PC-3 (cell line): ENCODE measurements at regions not wholly inside any gene's neighbourhood (a gene's known extent, or its start where the extent isn't known, plus 50 kb on each side); places are given as distances from the start of the nearest gene placed in this dataset.

Experiments
- ATAC-seq: fragments of 200-7000 bp; cut with Tn5 transposase; 2 replicates; pipeline ENCODE4 v1.9.1; 2020; ENCODE audit warnings: mild to moderate bottlenecking, moderate library complexity
- BruUV-seq: library from RNA; stranded (reverse); fragments of 400-500 nt; replicated peaks from 2 replicates; lab custom pipeline; 2021; lab: Mats Ljungman, UMichigan
- CTCF ChIA-PET: fragments of 300-600 bp; sonication (Branson Sonifier 250); formaldehyde crosslinking; loops from one replicate; lab custom pipeline; 2022; ENCODE audit warnings: antibody characterized with exemption; lab: Charles Lee
- POLR2A ChIA-PET: fragments of 300-600 bp; sonication (Branson Sonifier 250); formaldehyde crosslinking; loops from one replicate; lab custom pipeline; 2022; ENCODE audit warnings: antibody characterized with exemption; ENCODE audit not compliant: unreplicated experiment; lab: Charles Lee
- DNase-seq: peaks from one replicate; pipeline ENCODE4 v3.0.0-alpha.2; 2015
- H2AFZ ChIP-seq: fragments of 300-600 bp; sonication (generic); 2 replicates; pipeline ENCODE4 v1.6.0; 2016; ENCODE audit warnings: antibody characterized with exemption, low read length
- H3F3A ChIP-seq: fragments of 300-600 bp; sonication (generic); one replicate; pipeline ENCODE4 v1.6.0; 2017; ENCODE audit warnings: antibody characterized with exemption, low read length, control low read depth, mild to moderate bottlenecking; ENCODE audit not compliant: unreplicated experiment
- H3K27ac ChIP-seq: fragments of 300-600 bp; sonication (generic); 2 replicates; pipeline ENCODE4 v1.5.1; 2016; ENCODE audit warnings: mild to moderate bottlenecking, low read length
- H3K27me3 ChIP-seq: fragments of 300-600 bp; sonication (generic); 2 replicates; pipeline ENCODE4 v1.6.1; 2016; ENCODE audit warnings: low read length, mixed read lengths
- H3K36me3 ChIP-seq: fragments of 300-600 bp; sonication (generic); 2 replicates; pipeline ENCODE4 v1.6.1; 2016; ENCODE audit warnings: low read depth, mixed run types, low read length, mixed read lengths
- H3K4me1 ChIP-seq: fragments of 300-600 bp; sonication (generic); 2 replicates; pipeline ENCODE4 v1.5.1; 2016; ENCODE audit warnings: low read length; ENCODE audit not compliant: insufficient read depth
- H3K4me2 ChIP-seq: fragments of 300-600 bp; sonication (generic); 2 replicates; pipeline ENCODE4 v1.6.0; 2016; ENCODE audit warnings: low read length
- H3K4me3 ChIP-seq: fragments of 300-600 bp; sonication (generic); 2 replicates; pipeline ENCODE4 v1.5.1; 2016; ENCODE audit warnings: mild to moderate bottlenecking, low read length, mixed read lengths
- H3K79me2 ChIP-seq: fragments of 300-600 bp; sonication (generic); 2 replicates; pipeline ENCODE4 v1.6.1; 2017; ENCODE audit warnings: low read length, mixed read lengths
- H3K9ac ChIP-seq: fragments of 300-600 bp; sonication (generic); 2 replicates; pipeline ENCODE4 v1.6.0; 2016; ENCODE audit warnings: mild to moderate bottlenecking, low read length
- H3K9me2 ChIP-seq: fragments of 300-600 bp; sonication (generic); replicated peaks from 2 replicates; pipeline ENCODE4 v1.6.1; 2016; ENCODE audit warnings: mixed run types, low read length, mixed read lengths
- H3K9me3 ChIP-seq: fragments of 300-600 bp; sonication (generic); 2 replicates; pipeline ENCODE4 v1.6.1; 2016; ENCODE audit warnings: low read length, mixed read lengths
- H4K20me1 ChIP-seq: fragments of 300-600 bp; sonication (generic); 2 replicates; pipeline ENCODE4 v1.6.1; 2016; ENCODE audit warnings: low read length, mixed read lengths
- CTCF ChIP-seq: fragments of 300-600 bp; sonication (generic); conservative IDR thresholded peaks from 2 replicates; pipeline ENCODE4 v1.5.1; 2017; ENCODE audit warnings: antibody characterized with exemption, low read depth, mild to moderate bottlenecking, low read length
- EZH2 ChIP-seq: fragments of 300-600 bp; sonication (generic); IDR thresholded peaks from one replicate; pipeline ENCODE4 v1.6.1; 2017; ENCODE audit warnings: antibody characterized with exemption, mild to moderate bottlenecking, low read length; ENCODE audit not compliant: unreplicated experiment
- EZH2phosphoT487 ChIP-seq: fragments of 300-600 bp; sonication (generic); IDR thresholded peaks from 2 replicates; pipeline ENCODE4 v1.6.1; 2018; ENCODE audit warnings: mild to moderate bottlenecking, antibody characterized with exemption, low read length, borderline replicate concordance
- intact Hi-C: fragments of 100-400 bp; cut with micrococcal nuclease; formaldehyde crosslinking; loops from 2 replicates; pipeline ENCODE4 v1.9.0; 2023

- no TSS peak for BruUV-seq
- Histone ChIP-seq H3F3A (no peaks in the 10 kb centered on the region), H3K4me3 (no peak overlapping the region), H4K20me1 (no peaks in the 10 kb centered on the region), H3K9me2 (no peaks in the 10 kb centered on the region), H3K9me3 (no peaks in the 10 kb centered on the region), H2AFZ (no peak overlapping the region), H3K4me2 (no peak overlapping the region), H3K36me3 (no peaks in the 10 kb centered on the region), H3K4me1 (no peaks in the 10 kb centered on the region), H3K79me2 (no peaks in the 10 kb centered on the region), H3K9ac (no peak overlapping the region), H3K27ac (no peak overlapping the region), H3K27me3 (no peaks in the 10 kb centered on the region)
- ChIA-PET POLR2A (no interaction called here), CTCF (no interaction called here)
- TF ChIP-seq EZH2: no peak
- DNase-seq (no peak), ATAC-seq (no peak)
- intact Hi-C loops: no loop called here
Measured at GRCh38 chr5:92863666-92864065, 717.4 kb downstream of the NR2F1-AS1 start.

DNA sequence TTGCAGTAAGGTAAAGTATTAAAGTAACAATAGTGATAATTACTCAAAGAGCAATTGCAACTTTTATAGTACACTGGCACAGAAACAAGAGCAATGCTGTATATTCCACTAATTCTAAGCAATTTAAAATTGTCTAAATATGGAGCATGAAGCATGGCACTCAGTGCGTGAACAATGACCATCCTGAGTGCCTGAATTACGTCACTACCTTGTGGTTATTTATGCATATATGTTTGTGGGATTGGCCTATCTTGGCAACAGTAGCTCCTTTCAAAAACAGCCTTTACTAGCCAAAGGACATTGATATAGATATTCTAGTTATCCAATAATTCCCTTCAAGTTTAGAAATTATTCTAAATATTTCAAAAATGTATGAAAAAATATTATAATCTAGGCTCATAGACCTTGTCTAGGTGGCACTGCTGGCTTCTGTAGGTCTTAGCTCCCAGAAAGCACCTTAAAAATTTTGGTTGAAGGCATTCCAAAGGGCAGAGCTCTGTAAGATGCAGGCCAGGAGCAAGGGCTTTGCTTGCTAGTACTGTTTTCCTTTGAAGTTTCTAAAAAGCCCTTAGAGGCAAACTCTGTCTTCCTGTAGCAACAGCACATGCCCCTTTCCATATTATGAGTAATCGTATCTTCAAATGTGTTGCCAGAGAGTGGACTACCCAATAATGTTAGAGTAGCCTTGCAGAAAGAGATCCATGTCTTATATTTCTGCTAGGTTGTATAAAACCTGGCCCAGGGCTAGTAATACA is 719.3 kb downstream of the NR2F1-AS1 start:
- ATAC-seq (no peak), DNase-seq (peak; percentile 17)
- no peak overlapping the region for H3K9ac ChIP-seq
- H3K79me2 ChIP-seq: no peaks in the 10 kb centered on the region
- CTCF ChIA-PET: no interaction called here
- TF ChIP-seq EZH2 (no peak), EZH2phosphoT487 (no peak)
- H3K36me3 ChIP-seq: no peaks in the 10 kb centered on the region
- no peak overlapping the region for H3K27ac ChIP-seq
- H3F3A ChIP-seq: no peaks in the 10 kb centered on the region
- no TSS peak for BruUV-seq
- no peaks in the 10 kb centered on the region for H3K9me3 ChIP-seq
- H4K20me1 ChIP-seq: no peaks in the 10 kb centered on the region
- no peak overlapping the region for H3K4me3 ChIP-seq
- H3K9me2 ChIP-seq: no peaks in the 10 kb centered on the region
- no peak overlapping the region for H3K4me2 ChIP-seq
- no peak overlapping the region for H2AFZ ChIP-seq
- intact Hi-C loops: no loop called here
- H3K4me1 ChIP-seq: no peaks in the 10 kb centered on the region
- POLR2A ChIA-PET: no interaction called here
- H3K27me3 ChIP-seq: no peaks in the 10 kb centered on the region

DNA sequence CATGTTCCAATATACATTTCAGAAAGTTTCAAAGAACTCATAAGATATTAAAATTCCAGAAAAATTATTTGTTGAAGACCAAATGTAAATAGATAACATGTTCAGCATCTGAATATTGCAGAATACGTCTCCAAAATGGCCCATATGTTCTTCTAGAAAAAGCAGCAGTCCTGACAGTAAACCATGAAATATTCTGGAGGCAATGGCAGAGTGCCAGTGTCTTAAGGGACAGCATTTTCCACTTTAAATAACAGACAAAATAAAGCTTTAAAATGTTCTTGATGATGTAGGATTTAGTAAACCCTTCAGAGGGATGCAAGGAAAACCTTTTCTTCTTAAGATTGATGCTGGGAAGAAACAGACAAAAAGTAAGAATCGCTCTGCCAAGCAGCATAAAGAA is 721.0 kb downstream of the NR2F1-AS1 start:
- intact Hi-C loops: no loop called here
- CTCF ChIA-PET: no interaction called here
- no peak for DNase-seq
- H3K36me3 ChIP-seq: no peaks in the 10 kb centered on the region
- no peaks in the 10 kb centered on the region for H3K79me2 ChIP-seq
- no peaks in the 10 kb centered on the region for H3K27me3 ChIP-seq
- no TSS peak for BruUV-seq
- H3K4me1 ChIP-seq: no peaks in the 10 kb centered on the region
- no peaks in the 10 kb centered on the region for H4K20me1 ChIP-seq
- no peak overlapping the region for H3K4me3 ChIP-seq
- no peak overlapping the region for H3K9ac ChIP-seq
- H3K4me2 ChIP-seq: no peak overlapping the region
- no peak overlapping the region for H3K27ac ChIP-seq
- no peaks in the 10 kb centered on the region for H3K9me3 ChIP-seq
- POLR2A ChIA-PET: no interaction called here
- H3K9me2 ChIP-seq: no peaks in the 10 kb centered on the region
- no peaks in the 10 kb centered on the region for H3F3A ChIP-seq
- no peak for ATAC-seq
- H2AFZ ChIP-seq: no peak overlapping the region
- TF ChIP-seq EZH2phosphoT487 (no peak), CTCF (no peak)
